ENCODE measurements at regions not wholly inside any gene's neighbourhood (a gene's known extent, or its start where the extent isn't known, plus 50 kb on each side); places are given as distances from the start of the nearest gene placed in this dataset.
"Not testable (repeated sequence)": the region's sequence is repeated elsewhere in the genome, so short reads cannot be mapped to it uniquely, and the experiment has no call there.

GRCh38 chrX:13179100-13179499 lies 134.7 kb upstream of the FAM9C start:
- DNase-seq = no peak

- DNase-seq = no peak
Measured at GRCh38 chrX:13177921-13178566, 133.6 kb upstream of the FAM9C start.

- no peak for DNase-seq
Measured at GRCh38 chrX:13175056-13175455, 130.6 kb upstream of the FAM9C start.

GRCh38 chrX:13170966-13171558 lies 126.6 kb upstream of the FAM9C start:
- DNase-seq = no peak

GRCh38 chrX:13169684-13170083 lies 125.3 kb upstream of the FAM9C start:
- DNase-seq = no peak

GRCh38 chrX:13168269-13168668 lies 123.8 kb upstream of the FAM9C start:
- no peak for DNase-seq

- DNase-seq = peak; percentile 40
Measured at GRCh38 chrX:13167481-13168231, 123.2 kb upstream of the FAM9C start.

- peak; percentile 74 for DNase-seq
Measured at GRCh38 chrX:13165266-13166189, 121.1 kb upstream of the FAM9C start.

- DNase-seq = no peak
Measured at GRCh38 chrX:13164611-13165010, 120.2 kb upstream of the FAM9C start.

- DNase-seq = no peak
Measured at GRCh38 chrX:13162772-13163410, 118.5 kb upstream of the FAM9C start.

GRCh38 chrX:13159886-13160285 lies 115.5 kb upstream of the FAM9C start:
- DNase-seq = no peak

- no peak for DNase-seq
Measured at GRCh38 chrX:13158911-13159310, 114.5 kb upstream of the FAM9C start.

- DNase-seq = not testable (repeated sequence)
Measured at GRCh38 chrX:13155550-13155949, 111.1 kb upstream of the FAM9C start.

GRCh38 chrX:13153796-13154195 lies 109.4 kb upstream of the FAM9C start:
- no peak for DNase-seq

- no peak for DNase-seq
Measured at GRCh38 chrX:13152518-13153185, 108.2 kb upstream of the FAM9C start.

GRCh38 chrX:13151828-13152517 lies 107.6 kb upstream of the FAM9C start:
- no peak for DNase-seq

- DNase-seq = no peak
Measured at GRCh38 chrX:13149702-13150350, 105.4 kb upstream of the FAM9C start.

GRCh38 chrX:13147733-13148132 lies 103.3 kb upstream of the FAM9C start:
- no peak for DNase-seq

GRCh38 chrX:13147147-13147546 lies 102.7 kb upstream of the FAM9C start:
- no peak for DNase-seq

GRCh38 chrX:13144927-13145655 lies 100.7 kb upstream of the FAM9C start:
- no peak for DNase-seq

All from NCI-H1417 treated with DMSO at 0.1 percent for 48 hours (cell line).